Gastroesophageal sphincter (tissue), 4 donors: ENCODE measurements at regions not wholly inside any gene's neighbourhood (a gene's known extent, or its start where the extent isn't known, plus 50 kb on each side); places are given as distances from the start of the nearest gene placed in this dataset.

ENCODE experiments used
- ATAC-seq: fragments of 150-250 bp; one replicate; pipeline ENCODE4 v1.9.1; 2016; ENCODE audit warnings: mild to moderate bottlenecking, moderate library complexity
- H3K27ac ChIP-seq, 4 donors: fragments of 200-600 bp; sonication (generic) in 3 of 4; 1 replicate in 3 of 4; 2 replicates in 1 of 4; pipeline ENCODE4 v1.5.1; 2016 to 2019
- H3K27me3 ChIP-seq: fragments of 200-600 bp; sonication (generic); one replicate; pipeline ENCODE4 v1.5.1; 2019
- H3K36me3 ChIP-seq, 2 donors: fragments of 200-600 bp; sonication (generic); one replicate each; pipeline ENCODE4 v1.5.1; 2019; ENCODE audit warnings: control low read depth in 1 of 2
- H3K4me1 ChIP-seq, 3 donors: fragments of 200-600 bp; sonication (generic); 1 replicate in 2 of 3; 2 replicates in 1 of 3; pipeline ENCODE4 v1.5.1; 2016 to 2019; ENCODE audit warnings: control low read depth in 2 of 3
- H3K4me3 ChIP-seq, 2 donors: fragments of 200-600 bp; sonication (generic); one replicate each; pipeline ENCODE4 v1.5.1; 2019; ENCODE audit warnings: mild to moderate bottlenecking in 1 of 2, moderate library complexity in 1 of 2
- H3K9me3 ChIP-seq, 3 donors: fragments of 200-600 bp; sonication (generic); one replicate each; pipeline ENCODE4 v1.5.1; 2017 to 2019; ENCODE audit warnings: control low read depth in 2 of 3
- CTCF ChIP-seq, 4 experiments: fragments of 200-600 bp in 2 of 4; fragments of 450-650 bp in 2 of 4; sonication (generic) in 1 of 4; IDR thresholded peaks; one replicate each; pipeline ENCODE4 v1.5.1; 2017 to 2019; ENCODE audit warnings: antibody characterized with exemption in 4 of 4, mild to moderate bottlenecking in 2 of 4, moderate library complexity in 2 of 4
- EP300 ChIP-seq: sonication (generic); formaldehyde crosslinking; IDR thresholded peaks from one replicate; pipeline ENCODE4 v1.6.1; 2017; ENCODE audit warnings: antibody characterized with exemption, mild to moderate bottlenecking
- POLR2A ChIP-seq, 2 donors: fragments of 450-650 bp; IDR thresholded peaks; one replicate each; pipeline ENCODE4 v1.6.1; 2017; ENCODE audit warnings: antibody characterized with exemption in 2 of 2, mild to moderate bottlenecking in 2 of 2, moderate library complexity in 1 of 2
- POLR2AphosphoS5 ChIP-seq: sonication (generic); formaldehyde crosslinking; IDR thresholded peaks from one replicate; pipeline ENCODE4 v1.6.1; 2017; ENCODE audit warnings: antibody characterized with exemption
- WGBS, 2 donors: methylation state at CpG; one replicate each; pipeline ENCODE4 v1.1.5; 2018; ENCODE audit warnings: low coverage in 1 of 2; 5-methylcytosine and 5-hydroxymethylcytosine counted together

- ATAC-seq: no peak
- Histone ChIP-seq H3K4me3 (no peak overlapping the region), H3K27me3 (no peaks in the 10 kb centered on the region), H3K27ac (no peak overlapping the region), H3K4me1 (peaks cover 0 to 17% (median 2%) of the 10 kb centered on the region in 3 donors), H3K9me3 (no peaks in the 10 kb centered on the region), H3K36me3 (no peaks in the 10 kb centered on the region)
- TF ChIP-seq EP300: no peak
- no peak for TF ChIP-seq CTCF (IDR thresholded peaks at IDR 0.05)
- no peak for TF ChIP-seq POLR2AphosphoS5
- TF ChIP-seq POLR2A (IDR thresholded peaks at IDR 0.05): no peak
- WGBS, 2 donors: 100% methylated on average over 3 of the region's 4 CpGs; no CpG with 5 or more reads in 1 of the 2 donors
Observed at GRCh38 chr5:125478599-125478998, 732.2 kb upstream of the ZNF608 start.

- Histone ChIP-seq H3K4me3 (no peak overlapping the region), H3K9me3 (no peaks in the 10 kb centered on the region), H3K27me3 (no peaks in the 10 kb centered on the region), H3K4me1 (peaks cover 18 to 40% (median 19%) of the 10 kb centered on the region in 3 donors), H3K36me3 (no peaks in the 10 kb centered on the region), H3K27ac (peak overlapping the region in 1 of 4 donors; percentile 87)
- TF ChIP-seq EP300: no peak
- no peak for TF ChIP-seq POLR2AphosphoS5
- no peak for TF ChIP-seq POLR2A (IDR thresholded peaks at IDR 0.05)
- TF ChIP-seq CTCF (IDR thresholded peaks at IDR 0.05): no peak
- 75 to 89% methylated on average over 5 of the region's 5 CpGs for WGBS, 2 donors
- ATAC-seq: no peak
Observed at GRCh38 chr5:125480911-125481310, 734.5 kb upstream of the ZNF608 start.

- no peaks in the 10 kb centered on the region for H3K36me3 ChIP-seq
- H3K4me1 ChIP-seq: peaks cover 18 to 49% (median 20%) of the 10 kb centered on the region in 3 donors
- 35 to 48% methylated on average over 7 of the region's 7 CpGs for WGBS, 2 donors
- ATAC-seq: no peak
- no peaks in the 10 kb centered on the region for H3K9me3 ChIP-seq
- no peaks in the 10 kb centered on the region for H3K27me3 ChIP-seq
- H3K4me3 ChIP-seq: no peak overlapping the region
- H3K27ac ChIP-seq: peak overlapping the region in 3 of 4 donors; percentile 19 to 87 (median 48)
- no peak for TF ChIP-seq POLR2A (IDR thresholded peaks at IDR 0.05)
- TF ChIP-seq EP300: no peak
- no peak for TF ChIP-seq CTCF (IDR thresholded peaks at IDR 0.05)
- no peak for TF ChIP-seq POLR2AphosphoS5
Observed at GRCh38 chr5:125481506-125482465, 735.3 kb upstream of the ZNF608 start.

- Histone ChIP-seq H3K27ac (peak overlapping the region; percentile 86 to 97 (median 90)), H3K9me3 (no peaks in the 10 kb centered on the region), H3K4me1 (peaks cover 18 to 55% (median 20%) of the 10 kb centered on the region in 3 donors), H3K27me3 (no peaks in the 10 kb centered on the region), H3K4me3 (no peak overlapping the region), H3K36me3 (no peaks in the 10 kb centered on the region)
- TF ChIP-seq CTCF (IDR thresholded peaks at IDR 0.05): no peak
- TF ChIP-seq EP300: no peak
- no peak for TF ChIP-seq POLR2A (IDR thresholded peaks at IDR 0.05)
- TF ChIP-seq POLR2AphosphoS5: no peak
- WGBS, 2 donors: 100% methylated on average over 1 of the region's 1 CpG
- ATAC-seq: no peak
Observed at GRCh38 chr5:125483609-125484008, 737.2 kb upstream of the ZNF608 start.
